ENCODE measurements at regions not wholly inside any gene's neighbourhood (a gene's known extent, or its start where the extent isn't known, plus 50 kb on each side); places are given as distances from the start of the nearest gene placed in this dataset.

GRCh38 chr18:24660956-24661355 is 200.5 kb downstream of the HRH4 start:
- Histone ChIP-seq H3K36me3 (ENCODE audit: control insufficient read depth in 2 of 2, insufficient read depth in 2 of 2, low read length in 2 of 2) (no peaks in the 10 kb centered on the region), H3K9me3 (ENCODE audit: control insufficient read depth in 2 of 2, low read length in 2 of 2) (no peaks in the 10 kb centered on the region), H3K27ac (ENCODE audit: low read depth in 2 of 2, low read length in 2 of 2) (no peak overlapping the region), H3K9ac (ENCODE audit: low read depth in 1 of 2, low read length in 2 of 2) (no peak overlapping the region), H3K27me3 (ENCODE audit: control insufficient read depth in 2 of 2, insufficient read depth in 2 of 2, low read length in 2 of 2) (no peaks in the 10 kb centered on the region), H3K4me1 (ENCODE audit: control insufficient read depth in 2 of 2, insufficient read depth in 2 of 2, low read length in 2 of 2) (peaks cover 4 to 5% of the 10 kb centered on the region in 2 donors), H3K4me3 (ENCODE audit: low read length in 2 of 2) (no peak overlapping the region)

GRCh38 chr18:24662412-24662821 is 202.0 kb downstream of the HRH4 start:
- H3K4me3 ChIP-seq (ENCODE audit: low read length in 2 of 2) = no peak overlapping the region
- no peak overlapping the region for H3K27ac ChIP-seq (ENCODE audit: low read depth in 2 of 2, low read length in 2 of 2)

GRCh38 chr18:24663026-24663425 is 202.6 kb downstream of the HRH4 start:
- peaks cover 4 to 5% of the 10 kb centered on the region in 2 donors for H3K4me1 ChIP-seq (ENCODE audit: control insufficient read depth in 2 of 2, insufficient read depth in 2 of 2, low read length in 2 of 2)
- H3K27me3 ChIP-seq (ENCODE audit: control insufficient read depth in 2 of 2, insufficient read depth in 2 of 2, low read length in 2 of 2) = no peaks in the 10 kb centered on the region
- H3K9me3 ChIP-seq (ENCODE audit: control insufficient read depth in 2 of 2, low read length in 2 of 2) = no peaks in the 10 kb centered on the region
- no peak overlapping the region for H3K9ac ChIP-seq (ENCODE audit: low read depth in 1 of 2, low read length in 2 of 2)
- no peaks in the 10 kb centered on the region for H3K36me3 ChIP-seq (ENCODE audit: control insufficient read depth in 2 of 2, insufficient read depth in 2 of 2, low read length in 2 of 2)
- no peak overlapping the region for H3K4me3 ChIP-seq (ENCODE audit: low read length in 2 of 2)
- no peak overlapping the region for H3K27ac ChIP-seq (ENCODE audit: low read depth in 2 of 2, low read length in 2 of 2)

More at GRCh38 chr18:24662412-24662821, 202.0 kb downstream of the HRH4 start:
- Histone ChIP-seq H3K9ac (ENCODE audit: low read depth in 1 of 2, low read length in 2 of 2) (no peak overlapping the region), H3K4me1 (ENCODE audit: control insufficient read depth in 2 of 2, insufficient read depth in 2 of 2, low read length in 2 of 2) (peaks cover 4 to 5% of the 10 kb centered on the region in 2 donors), H3K27me3 (ENCODE audit: control insufficient read depth in 2 of 2, insufficient read depth in 2 of 2, low read length in 2 of 2) (no peaks in the 10 kb centered on the region), H3K36me3 (ENCODE audit: control insufficient read depth in 2 of 2, insufficient read depth in 2 of 2, low read length in 2 of 2) (no peaks in the 10 kb centered on the region), H3K9me3 (ENCODE audit: control insufficient read depth in 2 of 2, low read length in 2 of 2) (no peaks in the 10 kb centered on the region)

- H3K27ac ChIP-seq (ENCODE audit: low read depth in 2 of 2, low read length in 2 of 2) = no peak overlapping the region
- no peak overlapping the region for H3K9ac ChIP-seq (ENCODE audit: low read depth in 1 of 2, low read length in 2 of 2)
- H3K4me1 ChIP-seq (ENCODE audit: control insufficient read depth in 2 of 2, insufficient read depth in 2 of 2, low read length in 2 of 2) = no peaks in the 10 kb centered on the region
- no peak overlapping the region for H3K4me3 ChIP-seq (ENCODE audit: low read length in 2 of 2)
- H3K36me3 ChIP-seq (ENCODE audit: control insufficient read depth in 2 of 2, insufficient read depth in 2 of 2, low read length in 2 of 2) = no peaks in the 10 kb centered on the region
- H3K9me3 ChIP-seq (ENCODE audit: control insufficient read depth in 2 of 2, low read length in 2 of 2) = no peaks in the 10 kb centered on the region
- H3K27me3 ChIP-seq (ENCODE audit: control insufficient read depth in 2 of 2, insufficient read depth in 2 of 2, low read length in 2 of 2) = no peaks in the 10 kb centered on the region
These were observed 208.6 kb downstream of the HRH4 start for GRCh38 chr18:24669015-24669414.

GRCh38 chr18:24669502-24669901 is 209.1 kb downstream of the HRH4 start:
- H3K9me3 ChIP-seq (ENCODE audit: control insufficient read depth in 2 of 2, low read length in 2 of 2) = no peaks in the 10 kb centered on the region
- no peak overlapping the region for H3K9ac ChIP-seq (ENCODE audit: low read depth in 1 of 2, low read length in 2 of 2)
- no peaks in the 10 kb centered on the region for H3K27me3 ChIP-seq (ENCODE audit: control insufficient read depth in 2 of 2, insufficient read depth in 2 of 2, low read length in 2 of 2)
- H3K27ac ChIP-seq (ENCODE audit: low read depth in 2 of 2, low read length in 2 of 2) = no peak overlapping the region
- H3K4me1 ChIP-seq (ENCODE audit: control insufficient read depth in 2 of 2, insufficient read depth in 2 of 2, low read length in 2 of 2) = no peaks in the 10 kb centered on the region
- H3K4me3 ChIP-seq (ENCODE audit: low read length in 2 of 2) = no peak overlapping the region
- no peaks in the 10 kb centered on the region for H3K36me3 ChIP-seq (ENCODE audit: control insufficient read depth in 2 of 2, insufficient read depth in 2 of 2, low read length in 2 of 2)

- Histone ChIP-seq H3K4me1 (ENCODE audit: control insufficient read depth in 2 of 2, insufficient read depth in 2 of 2, low read length in 2 of 2) (no peaks in the 10 kb centered on the region), H3K27ac (ENCODE audit: low read depth in 2 of 2, low read length in 2 of 2) (no peak overlapping the region), H3K9me3 (ENCODE audit: control insufficient read depth in 2 of 2, low read length in 2 of 2) (no peaks in the 10 kb centered on the region), H3K36me3 (ENCODE audit: control insufficient read depth in 2 of 2, insufficient read depth in 2 of 2, low read length in 2 of 2) (no peaks in the 10 kb centered on the region), H3K9ac (ENCODE audit: low read depth in 1 of 2, low read length in 2 of 2) (no peak overlapping the region), H3K27me3 (ENCODE audit: control insufficient read depth in 2 of 2, insufficient read depth in 2 of 2, low read length in 2 of 2) (no peaks in the 10 kb centered on the region), H3K4me3 (ENCODE audit: low read length in 2 of 2) (no peak overlapping the region)
These were observed 211.9 kb downstream of the HRH4 start for GRCh38 chr18:24672165-24672941.

- H3K36me3 ChIP-seq (ENCODE audit: control insufficient read depth in 2 of 2, insufficient read depth in 2 of 2, low read length in 2 of 2) = no peaks in the 10 kb centered on the region
- no peak overlapping the region for H3K9ac ChIP-seq (ENCODE audit: low read depth in 1 of 2, low read length in 2 of 2)
- H3K9me3 ChIP-seq (ENCODE audit: control insufficient read depth in 2 of 2, low read length in 2 of 2) = no peaks in the 10 kb centered on the region
- no peak overlapping the region for H3K4me3 ChIP-seq (ENCODE audit: low read length in 2 of 2)
- no peak overlapping the region for H3K27ac ChIP-seq (ENCODE audit: low read depth in 2 of 2, low read length in 2 of 2)
- no peaks in the 10 kb centered on the region for H3K4me1 ChIP-seq (ENCODE audit: control insufficient read depth in 2 of 2, insufficient read depth in 2 of 2, low read length in 2 of 2)
- H3K27me3 ChIP-seq (ENCODE audit: control insufficient read depth in 2 of 2, insufficient read depth in 2 of 2, low read length in 2 of 2) = no peaks in the 10 kb centered on the region
These were observed 213.8 kb downstream of the HRH4 start for GRCh38 chr18:24674200-24674599.

GRCh38 chr18:24674605-24675004 is 214.2 kb downstream of the HRH4 start:
- Histone ChIP-seq H3K36me3 (ENCODE audit: control insufficient read depth in 2 of 2, insufficient read depth in 2 of 2, low read length in 2 of 2) (no peaks in the 10 kb centered on the region), H3K9me3 (ENCODE audit: control insufficient read depth in 2 of 2, low read length in 2 of 2) (no peaks in the 10 kb centered on the region), H3K27ac (ENCODE audit: low read depth in 2 of 2, low read length in 2 of 2) (no peak overlapping the region), H3K4me1 (ENCODE audit: control insufficient read depth in 2 of 2, insufficient read depth in 2 of 2, low read length in 2 of 2) (no peaks in the 10 kb centered on the region), H3K27me3 (ENCODE audit: control insufficient read depth in 2 of 2, insufficient read depth in 2 of 2, low read length in 2 of 2) (no peaks in the 10 kb centered on the region), H3K4me3 (ENCODE audit: low read length in 2 of 2) (no peak overlapping the region), H3K9ac (ENCODE audit: low read depth in 1 of 2, low read length in 2 of 2) (no peak overlapping the region)

- H3K27ac ChIP-seq (ENCODE audit: low read depth in 2 of 2, low read length in 2 of 2) = no peak overlapping the region
- no peak overlapping the region for H3K4me3 ChIP-seq (ENCODE audit: low read length in 2 of 2)
- no peaks in the 10 kb centered on the region for H3K36me3 ChIP-seq (ENCODE audit: control insufficient read depth in 2 of 2, insufficient read depth in 2 of 2, low read length in 2 of 2)
- H3K27me3 ChIP-seq (ENCODE audit: control insufficient read depth in 2 of 2, insufficient read depth in 2 of 2, low read length in 2 of 2) = no peaks in the 10 kb centered on the region
- no peaks in the 10 kb centered on the region for H3K4me1 ChIP-seq (ENCODE audit: control insufficient read depth in 2 of 2, insufficient read depth in 2 of 2, low read length in 2 of 2)
- no peaks in the 10 kb centered on the region for H3K9me3 ChIP-seq (ENCODE audit: control insufficient read depth in 2 of 2, low read length in 2 of 2)
- no peak overlapping the region for H3K9ac ChIP-seq (ENCODE audit: low read depth in 1 of 2, low read length in 2 of 2)
These were observed 216.6 kb downstream of the HRH4 start for GRCh38 chr18:24677011-24677410.

- Histone ChIP-seq H3K27ac (ENCODE audit: low read depth in 2 of 2, low read length in 2 of 2) (no peak overlapping the region), H3K36me3 (ENCODE audit: control insufficient read depth in 2 of 2, insufficient read depth in 2 of 2, low read length in 2 of 2) (no peaks in the 10 kb centered on the region), H3K9me3 (ENCODE audit: control insufficient read depth in 2 of 2, low read length in 2 of 2) (no peaks in the 10 kb centered on the region), H3K4me3 (ENCODE audit: low read length in 2 of 2) (no peak overlapping the region), H3K4me1 (ENCODE audit: control insufficient read depth in 2 of 2, insufficient read depth in 2 of 2, low read length in 2 of 2) (no peaks in the 10 kb centered on the region), H3K9ac (ENCODE audit: low read depth in 1 of 2, low read length in 2 of 2) (no peak overlapping the region), H3K27me3 (ENCODE audit: control insufficient read depth in 2 of 2, insufficient read depth in 2 of 2, low read length in 2 of 2) (no peaks in the 10 kb centered on the region)
These were observed 217.7 kb downstream of the HRH4 start for GRCh38 chr18:24678107-24678506.
